GM12878 (cell line): ENCODE measurements at regions not wholly inside any gene's neighbourhood (a gene's known extent, or its start where the extent isn't known, plus 50 kb on each side); places are given as distances from the start of the nearest gene placed in this dataset.

Source experiments
- BCL11A ChIP-seq: IDR thresholded peaks from 2 replicates; pipeline ENCODE4 v1.6.1; 2011; ENCODE audit warnings: low read depth, low read length
- CREM ChIP-seq: IDR thresholded peaks from 2 replicates; pipeline ENCODE4 v1.6.1; 2014; ENCODE audit warnings: antibody characterized with exemption, low read depth
- EED ChIP-seq: sonication (generic); IDR thresholded peaks from 2 replicates; pipeline ENCODE4 v1.6.1; 2016; ENCODE audit warnings: antibody characterized with exemption, low read depth
- FOXM1 ChIP-seq: IDR thresholded peaks from 2 replicates; pipeline ENCODE4 v1.6.1; 2012; ENCODE audit warnings: low read depth, mild to moderate bottlenecking, inconsistent platforms, low read length, moderate library complexity
- HDAC2 ChIP-seq: fragments of 200-600 bp; sonication (generic); IDR thresholded peaks from 2 replicates; pipeline ENCODE4 v1.6.1; 2017
- KLF5 ChIP-seq: fragments of 450-650 bp; IDR thresholded peaks from 2 replicates; pipeline ENCODE4 v1.6.1; 2014; ENCODE audit warnings: mild to moderate bottlenecking; ENCODE audit not compliant: partially characterized antibody
- MYC ChIP-seq: IDR thresholded peaks from 2 replicates; pipeline ENCODE4 v1.6.1; 2011; ENCODE audit warnings: mild to moderate bottlenecking, low read length, moderate library complexity, inconsistent platforms; ENCODE audit not compliant: insufficient read depth, insufficient replicate concordance, insufficient read length, severe bottlenecking
- RAD21 ChIP-seq: IDR thresholded peaks from 2 replicates; pipeline ENCODE4 v1.6.1; 2011; ENCODE audit warnings: mild to moderate bottlenecking, low read depth, low read length, moderate library complexity; ENCODE audit not compliant: insufficient read depth
- RAD51 ChIP-seq: fragments of 450-650 bp; IDR thresholded peaks from 2 replicates; pipeline ENCODE4 v1.6.1; 2016; ENCODE audit warnings: moderate library complexity, mild to moderate bottlenecking, inconsistent platforms
- RFX5 ChIP-seq: IDR thresholded peaks from 2 replicates; pipeline ENCODE4 v1.6.1; 2011; ENCODE audit warnings: low read depth, low read length, improper control_type of control experiment
- SMAD5 ChIP-seq: IDR thresholded peaks from 2 replicates; pipeline ENCODE4 v1.6.1; 2016; ENCODE audit warnings: antibody characterized with exemption, low read depth
- SMARCA5 ChIP-seq: fragments of 450-650 bp; IDR thresholded peaks from 2 replicates; pipeline ENCODE4 v1.6.1; 2017; ENCODE audit warnings: mild to moderate bottlenecking
- SPI1 ChIP-seq: IDR thresholded peaks from 2 replicates; pipeline ENCODE4 v1.6.1; 2011; ENCODE audit warnings: low read depth, mild to moderate bottlenecking, low read length, moderate library complexity, borderline replicate concordance; ENCODE audit not compliant: insufficient read depth
- YY1 ChIP-seq: IDR thresholded peaks from 2 replicates; pipeline ENCODE4 v1.6.1; 2011; ENCODE audit warnings: low read depth, mild to moderate bottlenecking, low read length
- ZBTB40 ChIP-seq: fragments of 450-650 bp; IDR thresholded peaks from 2 replicates; pipeline ENCODE4 v1.6.1; 2016; ENCODE audit warnings: mild to moderate bottlenecking, moderate library complexity, borderline replicate concordance
- ZZZ3 ChIP-seq: IDR thresholded peaks from 2 replicates; pipeline ENCODE4 v1.6.1; 2011; ENCODE audit warnings: low read depth; ENCODE audit not compliant: control insufficient read depth, insufficient read length
- TF ChIP-seq, protein P1 (sequence below): IDR thresholded peaks from 2 replicates; pipeline ENCODE4 v1.6.1; 2012; ENCODE audit warnings: improper control_type of control experiment, low read depth, low read length; ENCODE audit not compliant: insufficient replicate concordance
- TF ChIP-seq, protein P2 (sequence below): IDR thresholded peaks from 2 replicates; pipeline ENCODE4 v1.6.1; 2011; ENCODE audit warnings: low read depth, mild to moderate bottlenecking, low read length, moderate library complexity, borderline replicate concordance; ENCODE audit errors: extremely low read depth
- TF ChIP-seq, protein P3 (sequence below): IDR thresholded peaks from 2 replicates; pipeline ENCODE4 v1.6.1; 2011; ENCODE audit warnings: borderline replicate concordance, low read depth, mild to moderate bottlenecking, moderate library complexity, low read length; ENCODE audit not compliant: insufficient read depth, poor library complexity, severe bottlenecking

GRCh38 chr7:130966246-130967009, 232.4 kb upstream of the KLF14 start (continued):
- TF ChIP-seq, protein P1, sequence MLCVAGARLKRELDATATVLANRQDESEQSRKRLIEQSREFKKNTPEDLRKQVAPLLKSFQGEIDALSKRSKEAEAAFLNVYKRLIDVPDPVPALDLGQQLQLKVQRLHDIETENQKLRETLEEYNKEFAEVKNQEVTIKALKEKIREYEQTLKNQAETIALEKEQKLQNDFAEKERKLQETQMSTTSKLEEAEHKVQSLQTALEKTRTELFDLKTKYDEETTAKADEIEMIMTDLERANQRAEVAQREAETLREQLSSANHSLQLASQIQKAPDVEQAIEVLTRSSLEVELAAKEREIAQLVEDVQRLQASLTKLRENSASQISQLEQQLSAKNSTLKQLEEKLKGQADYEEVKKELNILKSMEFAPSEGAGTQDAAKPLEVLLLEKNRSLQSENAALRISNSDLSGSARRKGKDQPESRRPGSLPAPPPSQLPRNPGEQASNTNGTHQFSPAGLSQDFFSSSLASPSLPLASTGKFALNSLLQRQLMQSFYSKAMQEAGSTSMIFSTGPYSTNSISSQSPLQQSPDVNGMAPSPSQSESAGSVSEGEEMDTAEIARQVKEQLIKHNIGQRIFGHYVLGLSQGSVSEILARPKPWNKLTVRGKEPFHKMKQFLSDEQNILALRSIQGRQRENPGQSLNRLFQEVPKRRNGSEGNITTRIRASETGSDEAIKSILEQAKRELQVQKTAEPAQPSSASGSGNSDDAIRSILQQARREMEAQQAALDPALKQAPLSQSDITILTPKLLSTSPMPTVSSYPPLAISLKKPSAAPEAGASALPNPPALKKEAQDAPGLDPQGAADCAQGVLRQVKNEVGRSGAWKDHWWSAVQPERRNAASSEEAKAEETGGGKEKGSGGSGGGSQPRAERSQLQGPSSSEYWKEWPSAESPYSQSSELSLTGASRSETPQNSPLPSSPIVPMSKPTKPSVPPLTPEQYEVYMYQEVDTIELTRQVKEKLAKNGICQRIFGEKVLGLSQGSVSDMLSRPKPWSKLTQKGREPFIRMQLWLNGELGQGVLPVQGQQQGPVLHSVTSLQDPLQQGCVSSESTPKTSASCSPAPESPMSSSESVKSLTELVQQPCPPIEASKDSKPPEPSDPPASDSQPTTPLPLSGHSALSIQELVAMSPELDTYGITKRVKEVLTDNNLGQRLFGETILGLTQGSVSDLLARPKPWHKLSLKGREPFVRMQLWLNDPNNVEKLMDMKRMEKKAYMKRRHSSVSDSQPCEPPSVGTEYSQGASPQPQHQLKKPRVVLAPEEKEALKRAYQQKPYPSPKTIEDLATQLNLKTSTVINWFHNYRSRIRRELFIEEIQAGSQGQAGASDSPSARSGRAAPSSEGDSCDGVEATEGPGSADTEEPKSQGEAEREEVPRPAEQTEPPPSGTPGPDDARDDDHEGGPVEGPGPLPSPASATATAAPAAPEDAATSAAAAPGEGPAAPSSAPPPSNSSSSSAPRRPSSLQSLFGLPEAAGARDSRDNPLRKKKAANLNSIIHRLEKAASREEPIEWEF: no peak
- TF ChIP-seq RAD51 (no peak), SMAD5 (no peak), YY1 (no peak), ZBTB40 (no peak), RAD21 (no peak), FOXM1 (peak; percentile 75), SMARCA5 (no peak), CREM (peak; percentile 64; the same call in 1 of the 2 replicates), RFX5 (no peak), ZZZ3 (no peak), BCL11A (peak; percentile 89; the same call in 1 of the 2 replicates), EED (peak; percentile 86), SPI1 (peak; percentile 16; the same call in 1 of the 2 replicates), MYC (no peak), KLF5 (no peak), HDAC2 (no peak)
- TF ChIP-seq, protein P2, sequence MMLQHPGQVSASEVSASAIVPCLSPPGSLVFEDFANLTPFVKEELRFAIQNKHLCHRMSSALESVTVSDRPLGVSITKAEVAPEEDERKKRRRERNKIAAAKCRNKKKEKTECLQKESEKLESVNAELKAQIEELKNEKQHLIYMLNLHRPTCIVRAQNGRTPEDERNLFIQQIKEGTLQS: no peak
- TF ChIP-seq, protein P3, sequence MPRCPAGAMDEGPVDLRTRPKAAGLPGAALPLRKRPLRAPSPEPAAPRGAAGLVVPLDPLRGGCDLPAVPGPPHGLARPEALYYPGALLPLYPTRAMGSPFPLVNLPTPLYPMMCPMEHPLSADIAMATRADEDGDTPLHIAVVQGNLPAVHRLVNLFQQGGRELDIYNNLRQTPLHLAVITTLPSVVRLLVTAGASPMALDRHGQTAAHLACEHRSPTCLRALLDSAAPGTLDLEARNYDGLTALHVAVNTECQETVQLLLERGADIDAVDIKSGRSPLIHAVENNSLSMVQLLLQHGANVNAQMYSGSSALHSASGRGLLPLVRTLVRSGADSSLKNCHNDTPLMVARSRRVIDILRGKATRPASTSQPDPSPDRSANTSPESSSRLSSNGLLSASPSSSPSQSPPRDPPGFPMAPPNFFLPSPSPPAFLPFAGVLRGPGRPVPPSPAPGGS: peak; percentile 40
